ENCODE measurements at regions not wholly inside any gene's neighbourhood (a gene's known extent, or its start where the extent isn't known, plus 50 kb on each side); places are given as distances from the start of the nearest gene placed in this dataset.
"Not testable (repeated sequence)": the region's sequence is repeated elsewhere in the genome, so short reads cannot be mapped to it uniquely, and the experiment has no call there.

- H3K9ac ChIP-seq (ENCODE audit: low read length): no peak overlapping the region
- H3K27ac ChIP-seq (ENCODE audit: low read length): no peak overlapping the region
- H3K4me3 ChIP-seq (ENCODE audit: low read length): no peak overlapping the region
- H2AFZ ChIP-seq (ENCODE audit: low read depth, low read length): no peak overlapping the region
- no peaks in the 10 kb centered on the region for H3F3A ChIP-seq (ENCODE audit: insufficient read depth, low read length, poor library complexity, severe bottlenecking)
- no peaks in the 10 kb centered on the region for H3K27me3 ChIP-seq (ENCODE audit: insufficient read depth, low read depth, low read length)
- no peaks in the 10 kb centered on the region for H3K9me3 ChIP-seq (ENCODE audit: low read length)
- H3K9me2 ChIP-seq (ENCODE audit: insufficient read depth, low read length): no peaks in the 10 kb centered on the region
- no peaks in the 10 kb centered on the region for H3K79me2 ChIP-seq (replicated peaks; ENCODE audit: insufficient read depth, low read length)
- no peak for TF ChIP-seq MXI1 (conservative IDR thresholded peaks at IDR 0.05; ENCODE audit: poor library complexity, severe bottlenecking)
- no peak for TF ChIP-seq RAD21 (conservative IDR thresholded peaks at IDR 0.05)
- no peak for TF ChIP-seq POLR2AphosphoS5 (IDR thresholded peaks at IDR 0.05)
- TF ChIP-seq SMC3 (conservative IDR thresholded peaks at IDR 0.05; ENCODE audit: poor library complexity): no peak
- no peak for TF ChIP-seq EZH2 (IDR thresholded peaks at IDR 0.05; ENCODE audit: borderline replicate concordance, insufficient read depth, low read length, poor library complexity, severe bottlenecking)
- TF ChIP-seq, protein P1, sequence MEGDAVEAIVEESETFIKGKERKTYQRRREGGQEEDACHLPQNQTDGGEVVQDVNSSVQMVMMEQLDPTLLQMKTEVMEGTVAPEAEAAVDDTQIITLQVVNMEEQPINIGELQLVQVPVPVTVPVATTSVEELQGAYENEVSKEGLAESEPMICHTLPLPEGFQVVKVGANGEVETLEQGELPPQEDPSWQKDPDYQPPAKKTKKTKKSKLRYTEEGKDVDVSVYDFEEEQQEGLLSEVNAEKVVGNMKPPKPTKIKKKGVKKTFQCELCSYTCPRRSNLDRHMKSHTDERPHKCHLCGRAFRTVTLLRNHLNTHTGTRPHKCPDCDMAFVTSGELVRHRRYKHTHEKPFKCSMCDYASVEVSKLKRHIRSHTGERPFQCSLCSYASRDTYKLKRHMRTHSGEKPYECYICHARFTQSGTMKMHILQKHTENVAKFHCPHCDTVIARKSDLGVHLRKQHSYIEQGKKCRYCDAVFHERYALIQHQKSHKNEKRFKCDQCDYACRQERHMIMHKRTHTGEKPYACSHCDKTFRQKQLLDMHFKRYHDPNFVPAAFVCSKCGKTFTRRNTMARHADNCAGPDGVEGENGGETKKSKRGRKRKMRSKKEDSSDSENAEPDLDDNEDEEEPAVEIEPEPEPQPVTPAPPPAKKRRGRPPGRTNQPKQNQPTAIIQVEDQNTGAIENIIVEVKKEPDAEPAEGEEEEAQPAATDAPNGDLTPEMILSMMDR (IDR thresholded peaks at IDR 0.05; ENCODE audit: poor library complexity, severe bottlenecking): no peak
- TF ChIP-seq EP300 (conservative IDR thresholded peaks at IDR 0.05; ENCODE audit: poor library complexity, severe bottlenecking): no peak
- H3K36me3 ChIP-seq (ENCODE audit: insufficient read depth, low read length): no peaks in the 10 kb centered on the region
- no peak overlapping the region for H3K4me2 ChIP-seq (ENCODE audit: low read length)
- no peaks in the 10 kb centered on the region for H4K20me1 ChIP-seq (ENCODE audit: insufficient read depth)
Measured at GRCh38 chr5:163352531-163352930, 84.9 kb upstream of the CCNG1 start.

- H3K4me3 ChIP-seq (ENCODE audit: low read length); H3K36me3 ChIP-seq (ENCODE audit: insufficient read depth, low read length); H3K27ac ChIP-seq (ENCODE audit: low read length); H3K79me2 ChIP-seq (replicated peaks; ENCODE audit: insufficient read depth, low read length); H4K20me1 ChIP-seq (ENCODE audit: insufficient read depth); H3F3A ChIP-seq (ENCODE audit: insufficient read depth, low read length, poor library complexity, severe bottlenecking); H3K4me2 ChIP-seq (ENCODE audit: low read length); H3K27me3 ChIP-seq (ENCODE audit: insufficient read depth, low read depth, low read length); H3K9me2 ChIP-seq (ENCODE audit: insufficient read depth, low read length); H3K9ac ChIP-seq (ENCODE audit: low read length); H2AFZ ChIP-seq (ENCODE audit: low read depth, low read length); H3K9me3 ChIP-seq (ENCODE audit: low read length): not testable (repeated sequence)
Measured at GRCh38 chr5:163355811-163356210, 81.6 kb upstream of the CCNG1 start.

DNA sequence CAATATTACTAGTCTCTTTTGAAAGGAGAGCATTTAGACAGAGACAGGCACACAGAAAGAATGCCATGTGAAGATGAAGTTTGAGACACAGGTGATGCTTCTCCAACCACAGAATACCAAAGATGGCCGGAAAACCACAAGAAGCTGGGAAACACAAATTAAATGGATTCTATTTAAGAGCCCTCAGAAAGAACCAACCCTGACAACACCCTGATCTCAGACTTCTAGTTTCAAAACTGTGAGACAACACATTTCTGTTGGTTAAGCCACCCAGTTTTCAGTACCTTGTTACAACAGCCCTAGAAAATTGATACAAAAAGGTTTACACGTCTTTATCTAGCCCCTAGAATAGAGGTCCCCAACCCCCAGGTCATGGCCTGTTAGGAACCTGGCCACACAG, 79.8 kb upstream of the CCNG1 start:
- H3K9ac ChIP-seq (ENCODE audit: low read length): no peak overlapping the region
- H3K4me3 ChIP-seq (ENCODE audit: low read length): no peak overlapping the region
- TF ChIP-seq SMC3 (conservative IDR thresholded peaks at IDR 0.05; ENCODE audit: poor library complexity) (no peak), EP300 (conservative IDR thresholded peaks at IDR 0.05; ENCODE audit: poor library complexity, severe bottlenecking) (no peak), REST (IDR thresholded peaks at IDR 0.05; ENCODE audit: borderline replicate concordance) (no peak), TAF1 (IDR thresholded peaks at IDR 0.05; ENCODE audit: low read depth) (no peak), MXI1 (conservative IDR thresholded peaks at IDR 0.05; ENCODE audit: poor library complexity, severe bottlenecking) (no peak), RAD21 (conservative IDR thresholded peaks at IDR 0.05) (no peak), POLR2AphosphoS5 (IDR thresholded peaks at IDR 0.05) (no peak), EZH2 (IDR thresholded peaks at IDR 0.05; ENCODE audit: borderline replicate concordance, insufficient read depth, low read length, poor library complexity, severe bottlenecking) (no peak)
- TF ChIP-seq, protein P1 (IDR thresholded peaks at IDR 0.05; ENCODE audit: poor library complexity, severe bottlenecking): no peak
- H3F3A ChIP-seq (ENCODE audit: insufficient read depth, low read length, poor library complexity, severe bottlenecking): no peaks in the 10 kb centered on the region
- H2AFZ ChIP-seq (ENCODE audit: low read depth, low read length): no peak overlapping the region
- H3K27me3 ChIP-seq (ENCODE audit: insufficient read depth, low read depth, low read length): no peaks in the 10 kb centered on the region
- no peaks in the 10 kb centered on the region for H3K9me2 ChIP-seq (ENCODE audit: insufficient read depth, low read length)
- no peak overlapping the region for H3K27ac ChIP-seq (ENCODE audit: low read length)
- H3K79me2 ChIP-seq (replicated peaks; ENCODE audit: insufficient read depth, low read length): no peaks in the 10 kb centered on the region
- no peaks in the 10 kb centered on the region for H3K9me3 ChIP-seq (ENCODE audit: low read length)
- H3K4me2 ChIP-seq (ENCODE audit: low read length): no peak overlapping the region
- no peaks in the 10 kb centered on the region for H3K36me3 ChIP-seq (ENCODE audit: insufficient read depth, low read length)
- H4K20me1 ChIP-seq (ENCODE audit: insufficient read depth): no peaks in the 10 kb centered on the region

All from neural cell (in vitro differentiated cells).